ENCODE measurements at regions not wholly inside any gene's neighbourhood (a gene's known extent, or its start where the extent isn't known, plus 50 kb on each side); places are given as distances from the start of the nearest gene placed in this dataset.
"Not testable (repeated sequence)": the region's sequence is repeated elsewhere in the genome, so short reads cannot be mapped to it uniquely, and the experiment has no call there.

- no peak for DNase-seq
Observed at GRCh38 chr2:142827170-142827569, 50.3 kb upstream of the KYNU start.

DNA sequence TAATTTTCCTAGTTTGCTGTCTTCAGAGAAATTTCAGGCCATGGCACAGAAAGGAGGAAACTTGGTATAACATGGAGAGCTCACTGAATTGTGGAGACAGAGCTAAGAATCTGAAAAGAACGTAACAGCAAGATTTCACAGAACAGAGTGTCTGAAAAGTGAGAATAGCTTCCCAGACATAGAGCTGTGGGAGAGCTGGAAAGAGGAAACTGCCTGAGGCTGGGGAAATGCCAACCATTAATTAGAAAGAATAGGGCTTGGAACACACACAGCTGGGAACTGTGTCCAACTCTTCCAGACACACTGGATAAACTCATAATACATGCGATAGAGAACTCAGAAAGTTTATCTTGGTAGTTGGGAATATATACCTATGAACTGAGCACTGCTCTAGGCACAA is 51.6 kb upstream of the KYNU start:
- no peak for DNase-seq

DNA sequence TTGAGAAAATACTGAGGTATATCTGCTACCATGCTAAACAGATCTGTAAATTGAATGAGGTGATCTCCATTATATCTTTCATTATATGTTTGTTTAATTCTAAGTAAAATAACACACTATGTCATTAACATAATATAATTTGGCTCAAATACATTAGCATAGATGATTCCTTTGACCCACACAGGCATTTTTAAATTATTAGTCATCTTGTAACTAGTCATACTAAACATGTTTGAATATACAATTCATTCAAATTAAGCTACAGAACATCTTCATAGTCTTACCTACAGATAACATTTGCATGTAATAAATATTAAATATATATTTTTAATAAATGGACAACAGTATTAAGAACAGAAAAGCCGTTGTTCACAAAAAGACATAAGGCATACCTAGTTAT is 52.7 kb upstream of the KYNU start:
- no peak for DNase-seq

- DNase-seq: no peak
Observed at GRCh38 chr2:142822190-142822589, 55.3 kb upstream of the KYNU start.

GRCh38 chr2:142819411-142819810 is 58.1 kb upstream of the KYNU start:
- DNase-seq: no peak

GRCh38 chr2:142815375-142815774 is 62.1 kb upstream of the KYNU start:
- no peak for DNase-seq

DNA sequence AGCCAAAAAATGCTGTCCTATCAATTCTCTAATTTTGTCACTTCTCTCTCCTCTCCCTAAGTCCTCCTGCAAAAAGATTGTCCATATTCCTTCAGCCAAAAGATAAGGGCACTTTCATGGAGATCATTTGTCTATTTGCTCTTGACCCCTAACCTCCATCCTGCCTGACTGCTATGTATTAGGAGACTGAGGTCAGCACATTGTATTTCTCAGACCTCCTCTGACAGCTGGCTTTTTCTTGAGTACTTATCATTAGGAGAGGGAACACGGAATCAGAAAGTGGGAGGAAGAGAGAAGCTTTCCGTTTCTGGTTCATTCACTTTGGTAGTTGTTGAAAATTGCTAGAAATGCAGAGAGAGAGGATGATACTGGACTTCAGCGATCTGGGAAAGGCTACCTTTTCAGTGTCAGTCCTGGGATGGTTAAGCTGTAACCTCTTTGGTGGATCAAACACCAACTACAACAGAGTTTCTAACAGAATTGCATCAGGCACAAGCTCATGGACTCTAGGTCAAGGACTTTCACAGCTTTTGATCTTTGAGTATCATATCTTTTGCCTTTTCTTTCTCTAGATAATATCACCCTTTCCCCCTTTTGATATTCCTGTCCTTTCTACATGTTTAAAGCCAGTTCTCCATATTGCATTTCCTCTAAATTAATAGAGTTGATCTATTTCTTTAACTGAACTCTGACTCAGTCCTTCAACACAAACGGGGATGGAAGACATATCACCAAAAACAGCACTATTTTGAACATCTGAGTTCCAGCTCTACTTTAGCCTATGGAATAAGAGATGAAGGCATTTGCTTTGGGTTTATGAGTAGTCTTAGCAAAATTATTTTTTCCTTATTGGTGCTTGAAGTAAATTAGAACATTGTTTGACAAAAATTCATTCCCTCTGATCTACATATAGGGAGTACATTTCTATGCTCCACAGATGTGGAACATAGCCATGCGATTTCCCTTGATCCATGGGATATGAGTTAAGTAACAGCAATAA is 63.3 kb upstream of the KYNU start:
- no peak for DNase-seq

GRCh38 chr2:142811644-142812043 is 65.8 kb upstream of the KYNU start:
- not testable (repeated sequence) for DNase-seq

GRCh38 chr2:142805244-142805643 is 72.2 kb upstream of the KYNU start:
- no peak for DNase-seq

DNA sequence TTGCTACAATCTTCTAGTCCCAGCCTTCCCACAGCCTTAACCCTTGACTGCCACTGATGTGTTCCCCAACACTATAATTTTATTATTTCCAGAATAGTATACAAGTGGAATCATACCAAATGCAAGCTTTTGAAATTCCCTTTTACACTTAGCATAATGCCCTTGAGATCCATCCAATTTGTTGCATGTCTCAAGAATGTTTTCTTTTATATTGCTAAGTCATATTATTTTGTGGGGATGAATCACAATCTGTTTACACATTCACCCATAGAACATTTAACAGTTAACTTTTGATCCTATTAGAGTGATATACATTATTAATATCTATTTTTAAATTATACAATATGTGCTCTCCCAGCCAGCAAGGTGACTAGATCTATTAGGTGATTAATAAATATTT is 74.3 kb upstream of the KYNU start:
- no peak for DNase-seq

DNA sequence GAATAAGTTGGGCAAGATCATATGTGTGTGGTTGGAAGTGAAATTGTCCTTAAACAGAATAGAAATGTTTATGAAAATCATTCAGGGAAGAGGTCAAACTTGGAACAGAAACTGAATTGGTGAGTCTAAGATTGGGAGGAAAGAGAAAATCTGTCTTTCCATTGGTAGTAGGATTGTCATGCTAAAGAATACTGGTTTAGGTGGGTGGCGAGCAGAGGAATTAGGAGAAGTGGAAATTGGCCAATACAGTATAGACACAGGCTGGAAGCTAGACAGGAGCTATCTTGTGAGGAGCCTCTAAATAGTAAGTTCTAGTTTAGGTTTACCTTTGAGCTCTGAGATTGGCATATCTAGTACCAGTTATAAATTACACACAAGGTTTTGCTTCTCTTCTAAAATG is 80.9 kb upstream of the KYNU start:
- DNase-seq: no peak

DNA sequence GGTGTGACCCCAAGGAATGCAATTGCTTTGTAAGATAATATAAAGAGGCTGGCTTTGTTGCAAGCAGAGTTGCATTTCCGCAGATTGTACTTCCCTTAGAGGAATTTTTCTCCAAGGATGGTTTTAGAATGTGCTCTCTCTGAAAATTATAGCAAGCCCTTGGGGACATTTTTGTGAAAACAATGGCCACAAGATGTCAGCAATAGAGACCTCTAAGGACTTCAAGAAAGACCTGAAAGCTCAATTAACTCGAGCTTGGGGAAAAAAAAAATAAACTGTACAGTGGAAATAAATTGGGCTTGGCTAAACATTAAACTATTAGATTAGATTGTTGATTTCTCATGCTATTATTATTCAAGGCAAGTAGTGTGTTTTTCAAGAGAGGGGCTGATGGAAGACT is 81.3 kb upstream of the KYNU start:
- no peak for DNase-seq

GRCh38 chr2:142794850-142795249 is 82.6 kb upstream of the KYNU start:
- DNase-seq: no peak

DNA sequence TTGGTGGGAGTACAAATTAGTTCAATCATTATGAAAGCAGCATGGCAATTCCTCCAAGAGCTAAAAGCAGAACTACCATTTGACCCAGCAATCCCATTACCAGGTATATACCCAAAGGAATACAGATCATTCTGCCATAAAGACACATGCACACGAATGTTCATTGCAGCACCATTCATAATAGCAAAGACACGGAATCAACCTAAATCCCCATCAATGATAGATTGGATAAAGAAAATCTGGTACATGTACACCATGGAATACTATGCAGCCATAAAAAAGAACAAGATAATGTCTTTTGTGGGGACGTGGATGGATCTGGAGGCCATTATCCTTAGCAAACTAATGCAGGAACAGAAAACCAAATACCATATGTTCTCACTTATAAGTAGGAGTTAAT is 85.1 kb upstream of the KYNU start:
- DNase-seq: not testable (repeated sequence)

DNA sequence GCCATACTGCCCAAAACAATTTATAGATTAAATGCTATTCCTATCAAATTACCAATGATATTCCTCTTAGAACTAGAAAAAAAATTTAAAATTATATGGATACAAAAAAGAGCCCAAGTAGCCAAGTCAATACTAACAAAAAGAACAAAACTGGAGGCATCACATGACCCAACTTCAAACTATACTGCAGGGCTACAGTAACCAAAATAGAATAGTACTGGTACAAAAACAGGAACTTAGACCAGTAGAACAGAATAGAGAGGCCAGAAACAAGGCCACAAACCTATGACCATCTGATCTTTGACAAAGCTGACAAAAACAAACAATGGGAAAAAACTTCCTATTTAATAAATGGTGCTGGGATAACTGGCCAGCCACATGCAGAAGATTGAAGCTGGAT is 86.1 kb upstream of the KYNU start:
- no peak for DNase-seq

GRCh38 chr2:142786918-142787702 is 90.4 kb upstream of the KYNU start:
- DNase-seq: no peak

DNA sequence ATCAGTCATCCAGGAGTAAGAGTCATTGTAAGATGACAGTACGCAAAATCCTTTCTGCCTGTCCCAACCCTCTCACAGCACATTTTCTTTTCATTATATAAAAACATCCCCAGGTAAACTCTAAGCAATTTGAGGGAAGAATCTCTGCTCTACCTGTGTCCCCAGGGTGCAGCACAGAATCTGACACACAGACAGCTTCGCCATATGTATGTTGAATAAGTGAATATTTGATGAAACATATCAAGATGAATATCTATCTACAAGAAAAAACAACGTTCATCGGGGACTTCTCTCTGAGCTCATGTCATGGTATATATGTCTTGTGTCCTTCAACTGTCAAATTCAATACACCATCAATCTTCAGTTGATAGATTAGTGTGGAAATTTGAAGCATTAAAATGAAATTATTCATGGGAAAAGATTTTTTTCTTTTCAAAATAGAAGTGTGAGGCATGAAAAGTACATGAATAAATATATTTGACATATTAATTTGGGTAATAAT is 94.5 kb upstream of the KYNU start:
- DNase-seq: no peak

GRCh38 chr2:142781146-142781545 is 96.3 kb upstream of the KYNU start:
- DNase-seq: no peak

DNA sequence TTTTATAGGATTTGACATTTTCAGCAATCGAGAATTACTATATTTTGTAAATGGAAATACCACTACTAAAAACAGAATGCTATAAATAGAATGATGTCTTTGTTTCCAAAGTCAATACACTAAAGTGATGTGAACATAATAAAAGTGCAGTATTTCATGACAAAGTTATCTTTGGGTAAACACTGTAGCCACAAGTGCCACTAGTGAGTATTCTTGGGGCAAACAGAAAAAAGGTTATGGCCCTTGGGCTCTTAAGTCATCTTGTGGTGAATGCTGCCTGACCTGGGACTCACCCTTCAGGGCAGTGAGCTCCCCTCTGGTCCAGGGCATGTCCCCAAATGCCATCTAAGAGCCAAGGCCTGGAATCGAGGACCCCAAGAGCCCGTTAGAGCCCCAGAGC is 99.2 kb upstream of the KYNU start:
- DNase-seq: no peak

DNA sequence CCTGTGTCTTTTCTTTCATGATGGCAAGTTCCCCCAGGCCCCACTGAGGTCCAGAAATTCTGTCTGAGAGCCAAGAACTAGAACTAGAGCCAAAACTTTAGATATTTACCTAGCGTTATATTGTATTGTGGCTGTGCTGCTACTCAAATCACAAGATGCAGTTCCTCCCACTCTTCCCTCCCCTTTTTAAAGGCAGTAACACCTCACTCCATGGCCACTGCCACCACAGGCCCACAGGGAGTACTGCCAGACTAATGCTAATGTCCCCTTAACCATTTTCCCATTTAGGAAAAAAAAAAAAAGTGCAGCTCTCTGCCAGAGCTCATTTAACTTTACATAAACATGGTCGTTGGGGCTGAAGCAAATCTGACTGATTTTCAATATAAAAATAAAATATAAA is 99.7 kb upstream of the KYNU start:
- no peak for DNase-seq

GRCh38 chr2:142769761-142770160 is 107.7 kb upstream of the KYNU start:
- DNase-seq: no peak

- DNase-seq: no peak
Observed at GRCh38 chr2:142767847-142768246, 109.6 kb upstream of the KYNU start.

GRCh38 chr2:142758973-142759372 is 118.5 kb upstream of the KYNU start:
- DNase-seq: no peak

DNA sequence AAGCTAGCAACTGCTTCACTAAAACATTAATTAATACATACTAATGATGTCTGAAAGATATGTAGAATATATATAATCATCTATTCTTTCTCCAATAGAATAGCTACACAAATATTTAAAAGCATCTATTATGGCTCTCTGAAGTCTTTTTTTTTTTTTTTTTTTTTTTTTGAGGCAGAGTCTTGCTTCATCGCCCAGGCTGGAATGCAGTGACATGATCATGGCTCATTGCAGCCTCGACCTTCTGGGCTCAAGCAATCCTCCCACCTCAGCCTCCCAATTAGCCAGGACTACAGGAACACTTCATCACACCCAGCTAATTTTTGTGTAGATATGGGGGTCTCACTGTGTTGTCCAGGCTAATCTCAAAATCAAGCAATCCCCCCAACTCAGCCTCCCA is 120.4 kb upstream of the KYNU start:
- DNase-seq: no peak

Data from NCI-H774 (cell line).